Colonic mucosa (tissue), 4 donors: ENCODE measurements at regions not wholly inside any gene's neighbourhood (a gene's known extent, or its start where the extent isn't known, plus 50 kb on each side); places are given as distances from the start of the nearest gene placed in this dataset.

Source experiments
- DNase-seq: peaks from one replicate; pipeline ENCODE4 v3.0.0-alpha.2; 2020
- H3K27ac ChIP-seq: fragments of 200-600 bp; one replicate; pipeline ENCODE4 v1.8.0; 2021
- H3K27me3 ChIP-seq: fragments of 200-600 bp; one replicate; pipeline ENCODE4 v1.8.0; 2021
- H3K36me3 ChIP-seq: fragments of 200-600 bp; one replicate; pipeline ENCODE4 v1.8.0; 2021
- H3K4me1 ChIP-seq: fragments of 200-600 bp; one replicate; pipeline ENCODE4 v1.8.0; 2021; ENCODE audit warnings: mild to moderate bottlenecking
- H3K4me3 ChIP-seq: fragments of 200-600 bp; one replicate; pipeline ENCODE4 v1.8.0; 2021
- H3K9ac ChIP-seq, 2 donors: one replicate each; pipeline ENCODE4 v1.7.0; 2013; ENCODE audit warnings: control low read depth in 2 of 2, low read depth in 2 of 2, low read length in 2 of 2
- H3K9me3 ChIP-seq: fragments of 200-600 bp; one replicate; pipeline ENCODE4 v1.8.0; 2021
- CTCF ChIP-seq: fragments of 200-600 bp; IDR thresholded peaks from one replicate; pipeline ENCODE4 v1.8.0; 2022; ENCODE audit warnings: antibody characterized with exemption, mild to moderate bottlenecking
- intact Hi-C: fragments of 100-400 bp; cut with DNase I; formaldehyde crosslinking; loops from one replicate; pipeline ENCODE4 v1.14.1; 2022
- donor health status: healthy.
- donor health status: DM: no; HTN: no; CAD: no.
- donor health status: DM: no; HTN: no; CAD: no.

GRCh38 chr6:126232671-126233070, 107.2 kb upstream of the CENPW start:
- intact Hi-C loops = no loop called here

GRCh38 chr6:126233192-126233591, 106.7 kb upstream of the CENPW start:
- Histone ChIP-seq H3K27me3 (no peaks in the 10 kb centered on the region), H3K27ac (no peak overlapping the region), H3K9ac (no peak overlapping the region), H3K36me3 (no peaks in the 10 kb centered on the region), H3K9me3 (no peaks in the 10 kb centered on the region), H3K4me1 (no peaks in the 10 kb centered on the region), H3K4me3 (no peak overlapping the region)
- TF ChIP-seq CTCF = no peak
- intact Hi-C loops = no loop called here
- DNase-seq = no peak

More at GRCh38 chr6:126232671-126233070, 107.2 kb upstream of the CENPW start:
- Histone ChIP-seq H3K9ac (no peak overlapping the region), H3K36me3 (no peaks in the 10 kb centered on the region), H3K4me3 (no peak overlapping the region), H3K27ac (no peak overlapping the region), H3K4me1 (no peaks in the 10 kb centered on the region), H3K27me3 (no peaks in the 10 kb centered on the region), H3K9me3 (no peaks in the 10 kb centered on the region)
- no peak for TF ChIP-seq CTCF
- no peak for DNase-seq

GRCh38 chr6:126235363-126235762, 104.6 kb upstream of the CENPW start:
- no peak overlapping the region for H3K27ac ChIP-seq
- H3K9me3 ChIP-seq = no peaks in the 10 kb centered on the region
- no peaks in the 10 kb centered on the region for H3K36me3 ChIP-seq
- no peak for DNase-seq
- H3K9ac ChIP-seq = no peak overlapping the region
- intact Hi-C loops = no loop called here
- no peak for TF ChIP-seq CTCF
- no peak overlapping the region for H3K4me3 ChIP-seq
- H3K27me3 ChIP-seq = no peaks in the 10 kb centered on the region
- H3K4me1 ChIP-seq = no peaks in the 10 kb centered on the region

- Histone ChIP-seq H3K27me3 (no peaks in the 10 kb centered on the region), H3K4me1 (no peaks in the 10 kb centered on the region), H3K9ac (no peak overlapping the region), H3K4me3 (no peak overlapping the region), H3K36me3 (no peaks in the 10 kb centered on the region), H3K9me3 (no peaks in the 10 kb centered on the region), H3K27ac (no peak overlapping the region)
- TF ChIP-seq CTCF = no peak
- intact Hi-C loops = no loop called here
- no peak for DNase-seq
Observed at GRCh38 chr6:126245077-126245476, 94.8 kb upstream of the CENPW start.

GRCh38 chr6:126252154-126252553, 87.8 kb upstream of the CENPW start:
- Histone ChIP-seq H3K27me3 (no peaks in the 10 kb centered on the region), H3K4me3 (no peak overlapping the region), H3K4me1 (no peaks in the 10 kb centered on the region), H3K9me3 (no peaks in the 10 kb centered on the region), H3K36me3 (no peaks in the 10 kb centered on the region), H3K9ac (no peak overlapping the region), H3K27ac (no peak overlapping the region)
- intact Hi-C loops = no loop called here
- no peak for DNase-seq
- TF ChIP-seq CTCF = no peak

GRCh38 chr6:126253431-126253830, 86.5 kb upstream of the CENPW start:
- Histone ChIP-seq H3K4me3 (no peak overlapping the region), H3K36me3 (no peaks in the 10 kb centered on the region), H3K27me3 (no peaks in the 10 kb centered on the region), H3K9me3 (no peaks in the 10 kb centered on the region), H3K27ac (no peak overlapping the region), H3K4me1 (no peaks in the 10 kb centered on the region), H3K9ac (no peak overlapping the region)
- intact Hi-C loops = no loop called here
- no peak for TF ChIP-seq CTCF
- no peak for DNase-seq
